ENCODE measurements at regions not wholly inside any gene's neighbourhood (a gene's known extent, or its start where the extent isn't known, plus 50 kb on each side); places are given as distances from the start of the nearest gene placed in this dataset.

GRCh38 chrX:34437586-34437985, 219.5 kb downstream of the TMEM47 start:
- TF ChIP-seq, protein P1, sequence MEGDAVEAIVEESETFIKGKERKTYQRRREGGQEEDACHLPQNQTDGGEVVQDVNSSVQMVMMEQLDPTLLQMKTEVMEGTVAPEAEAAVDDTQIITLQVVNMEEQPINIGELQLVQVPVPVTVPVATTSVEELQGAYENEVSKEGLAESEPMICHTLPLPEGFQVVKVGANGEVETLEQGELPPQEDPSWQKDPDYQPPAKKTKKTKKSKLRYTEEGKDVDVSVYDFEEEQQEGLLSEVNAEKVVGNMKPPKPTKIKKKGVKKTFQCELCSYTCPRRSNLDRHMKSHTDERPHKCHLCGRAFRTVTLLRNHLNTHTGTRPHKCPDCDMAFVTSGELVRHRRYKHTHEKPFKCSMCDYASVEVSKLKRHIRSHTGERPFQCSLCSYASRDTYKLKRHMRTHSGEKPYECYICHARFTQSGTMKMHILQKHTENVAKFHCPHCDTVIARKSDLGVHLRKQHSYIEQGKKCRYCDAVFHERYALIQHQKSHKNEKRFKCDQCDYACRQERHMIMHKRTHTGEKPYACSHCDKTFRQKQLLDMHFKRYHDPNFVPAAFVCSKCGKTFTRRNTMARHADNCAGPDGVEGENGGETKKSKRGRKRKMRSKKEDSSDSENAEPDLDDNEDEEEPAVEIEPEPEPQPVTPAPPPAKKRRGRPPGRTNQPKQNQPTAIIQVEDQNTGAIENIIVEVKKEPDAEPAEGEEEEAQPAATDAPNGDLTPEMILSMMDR (conservative IDR thresholded peaks at IDR 0.05; ENCODE audit: low read depth in 2 of 2): no peak
- TF ChIP-seq EZH2 (IDR thresholded peaks at IDR 0.05; ENCODE audit: low read depth, unreplicated experiment): no peak
- TF ChIP-seq NANOG (IDR thresholded peaks at IDR 0.05; ENCODE audit: borderline replicate concordance): no peak
- TF ChIP-seq POLR2AphosphoS5 (IDR thresholded peaks at IDR 0.05; ENCODE audit: low read depth): no peak
- TF ChIP-seq, protein P2, sequence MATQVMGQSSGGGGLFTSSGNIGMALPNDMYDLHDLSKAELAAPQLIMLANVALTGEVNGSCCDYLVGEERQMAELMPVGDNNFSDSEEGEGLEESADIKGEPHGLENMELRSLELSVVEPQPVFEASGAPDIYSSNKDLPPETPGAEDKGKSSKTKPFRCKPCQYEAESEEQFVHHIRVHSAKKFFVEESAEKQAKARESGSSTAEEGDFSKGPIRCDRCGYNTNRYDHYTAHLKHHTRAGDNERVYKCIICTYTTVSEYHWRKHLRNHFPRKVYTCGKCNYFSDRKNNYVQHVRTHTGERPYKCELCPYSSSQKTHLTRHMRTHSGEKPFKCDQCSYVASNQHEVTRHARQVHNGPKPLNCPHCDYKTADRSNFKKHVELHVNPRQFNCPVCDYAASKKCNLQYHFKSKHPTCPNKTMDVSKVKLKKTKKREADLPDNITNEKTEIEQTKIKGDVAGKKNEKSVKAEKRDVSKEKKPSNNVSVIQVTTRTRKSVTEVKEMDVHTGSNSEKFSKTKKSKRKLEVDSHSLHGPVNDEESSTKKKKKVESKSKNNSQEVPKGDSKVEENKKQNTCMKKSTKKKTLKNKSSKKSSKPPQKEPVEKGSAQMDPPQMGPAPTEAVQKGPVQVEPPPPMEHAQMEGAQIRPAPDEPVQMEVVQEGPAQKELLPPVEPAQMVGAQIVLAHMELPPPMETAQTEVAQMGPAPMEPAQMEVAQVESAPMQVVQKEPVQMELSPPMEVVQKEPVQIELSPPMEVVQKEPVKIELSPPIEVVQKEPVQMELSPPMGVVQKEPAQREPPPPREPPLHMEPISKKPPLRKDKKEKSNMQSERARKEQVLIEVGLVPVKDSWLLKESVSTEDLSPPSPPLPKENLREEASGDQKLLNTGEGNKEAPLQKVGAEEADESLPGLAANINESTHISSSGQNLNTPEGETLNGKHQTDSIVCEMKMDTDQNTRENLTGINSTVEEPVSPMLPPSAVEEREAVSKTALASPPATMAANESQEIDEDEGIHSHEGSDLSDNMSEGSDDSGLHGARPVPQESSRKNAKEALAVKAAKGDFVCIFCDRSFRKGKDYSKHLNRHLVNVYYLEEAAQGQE (IDR thresholded peaks at IDR 0.05; ENCODE audit: unreplicated experiment): no peak
- TF ChIP-seq ZNF114 (CRISPR knock-in tag; IDR thresholded peaks at IDR 0.05): no peak
- TF ChIP-seq ETS1 (IDR thresholded peaks at IDR 0.05): no peak
- TF ChIP-seq ZNF331 (CRISPR knock-in tag; IDR thresholded peaks at IDR 0.05; ENCODE audit: low read depth): no peak

Data from GM23338 (cell line).